H1 (cell line): ENCODE measurements at regions not wholly inside any gene's neighbourhood (a gene's known extent, or its start where the extent isn't known, plus 50 kb on each side); places are given as distances from the start of the nearest gene placed in this dataset.

ENCODE experiments used
- CTCF ChIA-PET: fragments of 300-600 bp; sonication (Branson Sonifier 250); formaldehyde crosslinking; loops from one replicate; lab custom pipeline; 2021; ENCODE audit not compliant: partially characterized antibody; lab: Charles Lee
- POLR2A ChIA-PET: fragments of 300-600 bp; sonication (Branson Sonifier 250); formaldehyde crosslinking; loops from one replicate; lab custom pipeline; 2021; ENCODE audit warnings: inconsistent platforms; ENCODE audit not compliant: partially characterized antibody; lab: Charles Lee
- DNase-seq, 2 experiments: peaks; one replicate each; pipeline versions ENCODE4 v3.0.0 to v3.0.0-alpha.2; 2010 to 2022; ENCODE audit warnings: low spot score in 2 of 2, low read depth in 1 of 2, mixed read lengths in 1 of 2
- FAIRE-seq: peaks from 2 replicates; lab custom pipeline; 2011; peaks lifted over from hg19 to GRCh38; lab: Jason Lieb, UNC
- H2AFZ ChIP-seq: 2 replicates; pipeline ENCODE4 v1.8.1; 2012; ENCODE audit warnings: low read length, inconsistent platforms
- H2AK5ac ChIP-seq: 2 replicates; pipeline ENCODE4 v1.6.1; 2013; ENCODE audit warnings: low read depth, low read length
- H2BK120ac ChIP-seq: replicated peaks from 2 replicates; pipeline ENCODE3; 2013; ENCODE audit warnings: low read depth, low read length, inconsistent platforms
- H2BK12ac ChIP-seq: 2 replicates; pipeline ENCODE4 v1.6.1; 2013; ENCODE audit warnings: low read depth, low read length
- H2BK15ac ChIP-seq: 2 replicates; pipeline ENCODE4 v1.6.1; 2013; ENCODE audit warnings: low read length
- H2BK20ac ChIP-seq: 2 replicates; pipeline ENCODE4 v1.6.1; 2013; ENCODE audit warnings: low read length
- H2BK5ac ChIP-seq: 2 replicates; pipeline ENCODE4 v1.6.1; 2013; ENCODE audit warnings: low read depth, low read length
- H3K14ac ChIP-seq: 2 replicates; pipeline ENCODE4 v1.6.1; 2013; ENCODE audit warnings: inconsistent platforms; ENCODE audit not compliant: insufficient read length
- H3K18ac ChIP-seq: 2 replicates; pipeline ENCODE4 v1.6.1; 2013; ENCODE audit warnings: low read length; ENCODE audit errors: extremely low read depth
- H3K23ac ChIP-seq: 2 replicates; pipeline ENCODE4 v1.6.1; 2013; ENCODE audit warnings: inconsistent platforms; ENCODE audit not compliant: insufficient read length
- H3K23me2 ChIP-seq: 2 replicates; pipeline ENCODE4 v1.6.1; 2013; ENCODE audit warnings: low read depth, low read length
- H3K27ac ChIP-seq: 2 replicates; pipeline ENCODE4 v1.6.1; 2011; ENCODE audit warnings: low read depth, low read length, inconsistent platforms
- H3K27me3 ChIP-seq, 4 experiments: replicated peaks in 1 of 4; 1 replicate in 1 of 4; 2 replicates in 3 of 4; pipeline versions ENCODE4 v1.6.1 to v1.8.1; 2011 to 2013; ENCODE audit warnings: low read length in 3 of 4, mild to moderate bottlenecking in 3 of 4, inconsistent platforms in 2 of 4, mixed read lengths in 2 of 4, moderate library complexity in 1 of 4; ENCODE audit not compliant: control insufficient read depth in 3 of 4, insufficient read depth in 3 of 4; ENCODE audit errors: extremely low read depth in 1 of 4
- H3K36me3 ChIP-seq, 4 experiments: 2 replicates each; pipeline versions ENCODE4 v1.6.1 to v1.8.1; 2011 to 2013; ENCODE audit warnings: mild to moderate bottlenecking in 4 of 4, low read length in 3 of 4, moderate library complexity in 2 of 4, control low read depth in 1 of 4, inconsistent platforms in 1 of 4; ENCODE audit not compliant: insufficient read depth in 4 of 4, control insufficient read depth in 2 of 4
- H3K4ac ChIP-seq: replicated peaks from 2 replicates; pipeline ENCODE3; 2013; ENCODE audit warnings: low read length, low read depth, mixed read lengths, inconsistent platforms; ENCODE audit not compliant: insufficient read length
- H3K4me1 ChIP-seq, 4 experiments: replicated peaks in 1 of 4; 1 replicate in 1 of 4; 2 replicates in 3 of 4; pipeline versions ENCODE4 v1.6.1 to v1.8.1; 2011 to 2013; ENCODE audit warnings: low read length in 3 of 4, inconsistent platforms in 2 of 4, mixed read lengths in 1 of 4; ENCODE audit not compliant: insufficient read depth in 4 of 4, control insufficient read depth in 3 of 4
- H3K4me2 ChIP-seq, 2 experiments: 2 replicates each; pipeline versions ENCODE4 v1.6.1 to v1.8.1; 2011 to 2013; ENCODE audit warnings: low read depth in 2 of 2, low read length in 2 of 2, control low read depth in 1 of 2, inconsistent platforms in 1 of 2, mild to moderate bottlenecking in 1 of 2; ENCODE audit not compliant: insufficient read depth in 1 of 2
- H3K4me3 ChIP-seq, 4 experiments: fragments of 200-600, 300-600 bp in 1 of 4; sonication (generic), shearing (Covaris generic), sonication (Bioruptor Twin) in 1 of 4; 2 replicates each; pipeline versions ENCODE4 v1.5.1 to v1.8.1; 2011 to 2016; ENCODE audit warnings: low read length in 4 of 4, low read depth in 3 of 4, control low read depth in 2 of 4, inconsistent platforms in 2 of 4, mild to moderate bottlenecking in 2 of 4, mixed read lengths in 1 of 4, moderate library complexity in 1 of 4; ENCODE audit not compliant: insufficient read depth in 2 of 4; ENCODE audit errors: extremely low read depth in 1 of 4
- H3K56ac ChIP-seq: replicated peaks from 2 replicates; pipeline ENCODE3; 2013; ENCODE audit warnings: low read depth, mild to moderate bottlenecking, mixed read lengths, low read length, inconsistent platforms; ENCODE audit not compliant: insufficient read length
- H3K79me1 ChIP-seq: 2 replicates; pipeline ENCODE4 v1.6.1; 2013; ENCODE audit warnings: low read depth, low read length, control low read depth
- H3K79me2 ChIP-seq, 2 experiments: 2 replicates each; pipeline versions ENCODE4 v1.6.1 to v1.8.1; 2012 to 2013; ENCODE audit warnings: low read length in 2 of 2, mild to moderate bottlenecking in 2 of 2, inconsistent platforms in 1 of 2; ENCODE audit not compliant: insufficient read depth in 2 of 2, control insufficient read depth in 1 of 2
- H3K9ac ChIP-seq, 4 experiments: replicated peaks in 1 of 4; 1 replicate in 1 of 4; 2 replicates in 3 of 4; pipeline versions ENCODE4 v1.6.1 to v1.8.1; 2011 to 2013; ENCODE audit warnings: low read depth in 3 of 4, low read length in 3 of 4, control low read depth in 2 of 4, mild to moderate bottlenecking in 2 of 4, moderate library complexity in 2 of 4, inconsistent platforms in 1 of 4; ENCODE audit errors: extremely low read depth in 1 of 4
- H3K9me3 ChIP-seq, 2 experiments: 2 replicates each; pipeline versions ENCODE4 v1.6.1 to v1.8.1; 2012 to 2013; ENCODE audit warnings: mild to moderate bottlenecking in 2 of 2, moderate library complexity in 2 of 2, control low read depth in 1 of 2, inconsistent platforms in 1 of 2, low read depth in 1 of 2, low read length in 1 of 2, mixed read lengths in 1 of 2; ENCODE audit not compliant: insufficient read depth in 2 of 2
- H4K20me1 ChIP-seq, 2 experiments: replicated peaks in 1 of 2; 2 replicates each; pipeline versions ENCODE3 to v1.8.1; 2011 to 2013; ENCODE audit warnings: inconsistent platforms in 2 of 2, low read length in 2 of 2, mild to moderate bottlenecking in 1 of 2; ENCODE audit not compliant: insufficient read depth in 2 of 2, control insufficient read depth in 1 of 2
- H4K5ac ChIP-seq: 2 replicates; pipeline ENCODE4 v1.6.1; 2013; ENCODE audit warnings: low read length, low read depth, mixed read lengths, inconsistent platforms; ENCODE audit not compliant: insufficient read length
- H4K8ac ChIP-seq: 2 replicates; pipeline ENCODE4 v1.8.0; 2013; ENCODE audit warnings: mild to moderate bottlenecking, moderate library complexity, low read length, inconsistent platforms; ENCODE audit not compliant: insufficient read depth; ENCODE audit errors: extremely low read depth
- H4K91ac ChIP-seq: replicated peaks from 2 replicates; pipeline ENCODE3; 2013; ENCODE audit warnings: low read length, mixed read lengths, inconsistent platforms; ENCODE audit not compliant: insufficient read length
- CTBP2 ChIP-seq: IDR thresholded peaks from 2 replicates; pipeline ENCODE4 v1.7.0; 2011; ENCODE audit warnings: borderline replicate concordance, mild to moderate bottlenecking, moderate library complexity, mixed read lengths, low read length; ENCODE audit not compliant: insufficient read depth, insufficient read length
- EGR1 ChIP-seq: IDR thresholded peaks from 2 replicates; pipeline ENCODE4 v1.6.1; 2011; ENCODE audit warnings: low read depth, low read length, borderline replicate concordance
- HDAC2 ChIP-seq, 2 experiments: fragments of 300-600 bp in 1 of 2; sonication (generic) in 1 of 2; IDR thresholded peaks; 2 replicates each; pipeline ENCODE4 v1.6.1; 2011 to 2012; ENCODE audit warnings: low read depth in 2 of 2, low read length in 2 of 2, mild to moderate bottlenecking in 2 of 2, moderate library complexity in 2 of 2, borderline replicate concordance in 1 of 2, inconsistent platforms in 1 of 2
- JUND ChIP-seq: IDR thresholded peaks from 2 replicates; pipeline ENCODE4 v1.6.1; 2011; ENCODE audit warnings: mild to moderate bottlenecking, improper control_type of control experiment, low read length
- KDM4A ChIP-seq: IDR thresholded peaks from one replicate; pipeline ENCODE4 v1.7.1; 2012; ENCODE audit warnings: low read depth, mild to moderate bottlenecking, moderate library complexity, low read length, inconsistent platforms; ENCODE audit not compliant: severe bottlenecking
- NRF1 ChIP-seq: IDR thresholded peaks from 2 replicates; pipeline ENCODE4 v1.6.1; 2011; ENCODE audit warnings: mild to moderate bottlenecking, low read depth, low read length, improper control_type of control experiment
- RAD21 ChIP-seq, 2 experiments: IDR thresholded peaks in 1 of 2; conservative IDR thresholded peaks in 1 of 2; 2 replicates each; pipeline ENCODE4 v1.6.1; 2011; ENCODE audit warnings: low read depth in 2 of 2, low read length in 2 of 2, improper control_type of control experiment in 1 of 2, inconsistent platforms in 1 of 2, mild to moderate bottlenecking in 1 of 2, moderate library complexity in 1 of 2
- SAP30 ChIP-seq: fragments of 300-600 bp; sonication (generic); IDR thresholded peaks from 2 replicates; pipeline ENCODE4 v1.7.1; 2012; ENCODE audit warnings: low read length, moderate library complexity, mild to moderate bottlenecking, inconsistent platforms; ENCODE audit not compliant: insufficient read depth, insufficient replicate concordance
- TBP ChIP-seq: IDR thresholded peaks from 2 replicates; pipeline ENCODE4 v1.6.1; 2011; ENCODE audit warnings: low read depth, low read length, improper control_type of control experiment
- TCF12 ChIP-seq: IDR thresholded peaks from 2 replicates; pipeline ENCODE4 v1.6.1; 2011; ENCODE audit warnings: low read depth, mild to moderate bottlenecking, low read length
- USF2 ChIP-seq: IDR thresholded peaks from 2 replicates; pipeline ENCODE4 v1.6.1; 2011; ENCODE audit warnings: low read length, improper control_type of control experiment
- WGBS, 2 experiments: shearing (Covaris generic) in 1 of 2; methylation state at CpG; one replicate each; pipeline versions ENCODE4 v1.1.6 to v1.1.7; 2013 to 2015; ENCODE audit warnings: low lambda C conversion rate in 2 of 2, mixed read lengths in 2 of 2, inconsistent platforms in 1 of 2, low coverage in 1 of 2, missing lambda C conversion rate in 1 of 2; ENCODE audit not compliant: insufficient replicate concordance in 2 of 2, insufficient coverage in 1 of 2, insufficient read length in 1 of 2; ENCODE audit errors: extremely low coverage in 1 of 2, missing lambda C conversion rate in 1 of 2; 5-methylcytosine and 5-hydroxymethylcytosine counted together
- TF ChIP-seq, protein P1 (sequence below): IDR thresholded peaks from 2 replicates; pipeline ENCODE4 v1.6.1; 2012; ENCODE audit warnings: inconsistent platforms

GRCh38 chrX:34770511-34770910, 113.4 kb upstream of the TMEM47 start:
- Histone ChIP-seq H3K79me2 (no peaks in the 10 kb centered on the region), H3K4ac (no peak overlapping the region), H3K4me1 (peaks cover 0 to 7% (median 0%) of the 10 kb centered on the region in 4 experiments; a peak in 2 of 7 replicates), H3K56ac (no peak overlapping the region), H2BK20ac (no peak overlapping the region), H4K5ac (no peak overlapping the region), H3K23me2 (no peaks in the 10 kb centered on the region), H2AK5ac (no peak overlapping the region), H3K27ac (no peak overlapping the region), H3K27me3 (no peaks in the 10 kb centered on the region), H3K4me3 (no peak overlapping the region), H3K23ac (no peak overlapping the region), H2BK12ac (no peak overlapping the region), H2BK5ac (no peak overlapping the region), H4K20me1 (no peaks in the 10 kb centered on the region), H3K4me2 (no peak overlapping the region), H3K14ac (no peak overlapping the region), H4K91ac (no peak overlapping the region), H3K9ac (no peak overlapping the region), H3K18ac (no peak overlapping the region), H2BK120ac (no peak overlapping the region), H3K9me3 (no peaks in the 10 kb centered on the region), H3K79me1 (no peaks in the 10 kb centered on the region), H2AFZ (no peak overlapping the region), H3K36me3 (no peaks in the 10 kb centered on the region), H4K8ac (no peak overlapping the region), H2BK15ac (no peak overlapping the region)
- POLR2A ChIA-PET: no interaction called here
- DNase-seq (no peak), FAIRE-seq (no peak)
- 100% methylated on average over 1 of the region's 1 CpG; no CpG with 5 or more reads in 1 of the 2 experiments for WGBS, 2 experiments
- CTCF ChIA-PET: no interaction called here
- TF ChIP-seq, protein P1, sequence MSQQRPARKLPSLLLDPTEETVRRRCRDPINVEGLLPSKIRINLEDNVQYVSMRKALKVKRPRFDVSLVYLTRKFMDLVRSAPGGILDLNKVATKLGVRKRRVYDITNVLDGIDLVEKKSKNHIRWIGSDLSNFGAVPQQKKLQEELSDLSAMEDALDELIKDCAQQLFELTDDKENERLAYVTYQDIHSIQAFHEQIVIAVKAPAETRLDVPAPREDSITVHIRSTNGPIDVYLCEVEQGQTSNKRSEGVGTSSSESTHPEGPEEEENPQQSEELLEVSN: no peak
- TF ChIP-seq RAD21 (IDR thresholded peaks at IDR 0.05 in 1 of 2, conservative IDR thresholded peaks at IDR 0.05 in 1 of 2; ENCODE audit: low read depth in 2 of 2, low read length in 2 of 2) (no peak), SAP30 (no peak), TCF12 (no peak), HDAC2 (IDR thresholded peaks at IDR 0.05; ENCODE audit: borderline replicate concordance in 1 of 2, low read depth in 2 of 2, low read length in 2 of 2) (no peak), CTBP2 (no peak), KDM4A (no peak), NRF1 (no peak), TBP (no peak), USF2 (no peak), EGR1 (no peak), JUND (no peak)
